ENCODE measurements at regions not wholly inside any gene's neighbourhood (a gene's known extent, or its start where the extent isn't known, plus 50 kb on each side); places are given as distances from the start of the nearest gene placed in this dataset.
"Not testable (repeated sequence)": the region's sequence is repeated elsewhere in the genome, so short reads cannot be mapped to it uniquely, and the experiment has no call there.

GRCh38 chr1:197985351-197985750 is 68.2 kb downstream of the LHX9 start:
- ATAC-seq: no peak

DNA sequence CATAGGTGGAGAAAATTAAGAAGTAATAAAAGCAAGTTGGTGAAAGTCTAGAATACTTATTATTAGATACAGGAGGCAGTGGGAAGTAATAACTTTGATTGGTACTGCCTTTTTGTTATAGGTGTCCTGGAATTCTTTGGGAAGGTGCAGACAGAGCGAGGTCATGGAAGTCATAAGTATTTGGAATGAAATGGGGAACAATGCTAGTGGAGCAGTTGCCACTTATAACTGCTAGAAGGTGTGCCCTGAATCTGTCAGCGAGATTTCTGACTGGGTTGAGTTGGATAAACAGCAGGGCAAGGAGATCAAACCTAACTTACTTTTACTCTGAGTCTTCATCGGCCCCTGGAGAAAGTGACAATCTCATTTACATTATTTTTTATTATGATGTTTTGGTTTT is 69.6 kb downstream of the LHX9 start:
- ATAC-seq: no peak
- intact Hi-C loops (cut with DNase I; ENCODE audit: low total_unique reads) (no loop called here), in situ Hi-C loops (cut with MboI; ENCODE audit: low sequenced_read_pairs in 4 of 4) (no loop called here)

More at GRCh38 chr1:197985351-197985750, 68.2 kb downstream of the LHX9 start:
- H3K4me3 ChIP-seq: no peak overlapping the region
- H3K9me3 ChIP-seq: no peaks in the 10 kb centered on the region
- no peaks in the 10 kb centered on the region for H3K27me3 ChIP-seq
- H3K27ac ChIP-seq: no peak overlapping the region
- in situ Hi-C loops (cut with MboI; ENCODE audit: low sequenced_read_pairs in 4 of 4): no loop called here
- H3K4me1 ChIP-seq: no peaks in the 10 kb centered on the region
- TF ChIP-seq, protein P1, sequence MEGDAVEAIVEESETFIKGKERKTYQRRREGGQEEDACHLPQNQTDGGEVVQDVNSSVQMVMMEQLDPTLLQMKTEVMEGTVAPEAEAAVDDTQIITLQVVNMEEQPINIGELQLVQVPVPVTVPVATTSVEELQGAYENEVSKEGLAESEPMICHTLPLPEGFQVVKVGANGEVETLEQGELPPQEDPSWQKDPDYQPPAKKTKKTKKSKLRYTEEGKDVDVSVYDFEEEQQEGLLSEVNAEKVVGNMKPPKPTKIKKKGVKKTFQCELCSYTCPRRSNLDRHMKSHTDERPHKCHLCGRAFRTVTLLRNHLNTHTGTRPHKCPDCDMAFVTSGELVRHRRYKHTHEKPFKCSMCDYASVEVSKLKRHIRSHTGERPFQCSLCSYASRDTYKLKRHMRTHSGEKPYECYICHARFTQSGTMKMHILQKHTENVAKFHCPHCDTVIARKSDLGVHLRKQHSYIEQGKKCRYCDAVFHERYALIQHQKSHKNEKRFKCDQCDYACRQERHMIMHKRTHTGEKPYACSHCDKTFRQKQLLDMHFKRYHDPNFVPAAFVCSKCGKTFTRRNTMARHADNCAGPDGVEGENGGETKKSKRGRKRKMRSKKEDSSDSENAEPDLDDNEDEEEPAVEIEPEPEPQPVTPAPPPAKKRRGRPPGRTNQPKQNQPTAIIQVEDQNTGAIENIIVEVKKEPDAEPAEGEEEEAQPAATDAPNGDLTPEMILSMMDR (IDR thresholded peaks at IDR 0.05 in 4 of 5, conservative IDR thresholded peaks at IDR 0.05 in 1 of 5): no peak
- TF ChIP-seq POLR2A (IDR thresholded peaks at IDR 0.05): no peak
- intact Hi-C loops (cut with DNase I; ENCODE audit: low total_unique reads): no loop called here
- no peaks in the 10 kb centered on the region for H3K36me3 ChIP-seq
- DNase-seq: no peak

GRCh38 chr1:197987294-197987693 is 70.1 kb downstream of the LHX9 start:
- Histone ChIP-seq H3K27ac (no peak overlapping the region), H3K27me3 (no peaks in the 10 kb centered on the region), H3K4me1 (no peaks in the 10 kb centered on the region), H3K4me3 (no peak overlapping the region), H3K9me3 (no peaks in the 10 kb centered on the region), H3K36me3 (no peaks in the 10 kb centered on the region)
- ATAC-seq (no peak), DNase-seq (no peak)
- intact Hi-C loops (cut with DNase I; ENCODE audit: low total_unique reads): no loop called here
- TF ChIP-seq, protein P1 (IDR thresholded peaks at IDR 0.05 in 4 of 5, conservative IDR thresholded peaks at IDR 0.05 in 1 of 5): no peak
- TF ChIP-seq POLR2A (IDR thresholded peaks at IDR 0.05): no peak
- in situ Hi-C loops (cut with MboI; ENCODE audit: low sequenced_read_pairs in 4 of 4): no loop called here

More for the DNA sequence above, 69.6 kb downstream of the LHX9 start:
- no peak for DNase-seq
- Histone ChIP-seq H3K36me3 (no peaks in the 10 kb centered on the region), H3K27ac (no peak overlapping the region), H3K9me3 (no peaks in the 10 kb centered on the region), H3K4me1 (no peaks in the 10 kb centered on the region), H3K4me3 (no peak overlapping the region), H3K27me3 (no peaks in the 10 kb centered on the region)
- TF ChIP-seq POLR2A (IDR thresholded peaks at IDR 0.05): no peak
- TF ChIP-seq, protein P1 (IDR thresholded peaks at IDR 0.05 in 4 of 5, conservative IDR thresholded peaks at IDR 0.05 in 1 of 5): no peak

GRCh38 chr1:197988581-197988980 is 71.4 kb downstream of the LHX9 start:
- H3K4me3 ChIP-seq; in situ Hi-C loops (cut with MboI; ENCODE audit: low sequenced_read_pairs in 4 of 4); intact Hi-C loops (cut with DNase I; ENCODE audit: low total_unique reads); H3K4me1 ChIP-seq; H3K36me3 ChIP-seq; H3K27ac ChIP-seq; DNase-seq; H3K9me3 ChIP-seq; H3K27me3 ChIP-seq; ATAC-seq: not testable (repeated sequence)

DNA sequence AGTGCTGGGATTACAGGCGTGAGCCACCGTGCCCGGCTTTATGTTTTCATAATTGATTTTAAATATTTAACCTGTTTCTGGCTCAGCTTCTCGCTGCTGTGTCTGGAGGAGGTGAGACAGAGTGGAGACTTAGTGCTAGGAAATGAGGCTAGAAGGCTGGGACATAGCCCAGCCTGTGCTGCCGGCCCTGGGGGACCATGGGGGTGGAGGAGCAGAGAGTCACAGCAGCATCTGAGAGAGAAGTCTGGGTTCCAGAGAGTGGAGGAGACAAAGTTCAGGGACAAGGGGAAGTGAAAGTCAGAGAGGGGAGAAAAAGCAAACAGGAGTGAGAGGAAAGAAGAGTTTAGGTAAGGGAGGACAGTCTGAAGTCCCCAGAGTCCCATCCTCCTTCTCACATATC is 71.9 kb downstream of the LHX9 start:
- no peaks in the 10 kb centered on the region for H3K27me3 ChIP-seq
- TF ChIP-seq, protein P1 (IDR thresholded peaks at IDR 0.05 in 4 of 5, conservative IDR thresholded peaks at IDR 0.05 in 1 of 5): no peak
- TF ChIP-seq POLR2A (IDR thresholded peaks at IDR 0.05): no peak
- ATAC-seq (no peak), DNase-seq (no peak)
- intact Hi-C loops (cut with DNase I; ENCODE audit: low total_unique reads): no loop called here
- no peak overlapping the region for H3K4me3 ChIP-seq
- no peaks in the 10 kb centered on the region for H3K36me3 ChIP-seq
- H3K4me1 ChIP-seq: no peaks in the 10 kb centered on the region
- no peak overlapping the region for H3K27ac ChIP-seq
- H3K9me3 ChIP-seq: no peaks in the 10 kb centered on the region
- in situ Hi-C loops (cut with MboI; ENCODE audit: low sequenced_read_pairs in 4 of 4): no loop called here
